ENCODE measurements at regions not wholly inside any gene's neighbourhood (a gene's known extent, or its start where the extent isn't known, plus 50 kb on each side); places are given as distances from the start of the nearest gene placed in this dataset.

- DNase-seq = no peak
- Mint-ChIP-seq H3K27ac (ENCODE audit: unreplicated experiment) (no peak overlapping the region), H3K27me3 (ENCODE audit: insufficient read depth, unreplicated experiment) (no peaks in the 10 kb centered on the region), H3K36me3 (ENCODE audit: insufficient read depth, unreplicated experiment) (no peaks in the 10 kb centered on the region), H3K4me1 (ENCODE audit: low read depth, unreplicated experiment) (no peaks in the 10 kb centered on the region), H3K4me3 (ENCODE audit: unreplicated experiment) (no peak overlapping the region), H3K9me3 (ENCODE audit: unreplicated experiment) (no peaks in the 10 kb centered on the region)
- ChIA-PET POLR2A (no interaction called here), CTCF (no interaction called here)
- intact Hi-C loops (cut with micrococcal nuclease; ENCODE audit: unreplicated experiment) = no loop called here
- H3K9me3 ChIP-seq = no peaks in the 10 kb centered on the region
- H3K4me3 ChIP-seq (ENCODE audit: low read depth, low read length) = no peak overlapping the region
- no peaks in the 10 kb centered on the region for H3K4me1 ChIP-seq
- no peaks in the 10 kb centered on the region for H3K36me3 ChIP-seq (ENCODE audit: control insufficient read depth, insufficient read depth, low read length)
- BruUV-seq (replicated peaks) = no TSS peak
- no peak for TF ChIP-seq CTCF (IDR thresholded peaks at IDR 0.05; ENCODE audit: insufficient read depth in 1 of 2, low read depth in 1 of 2, low read length in 1 of 2, severe bottlenecking in 1 of 2, unreplicated experiment in 1 of 2)
- no peaks in the 10 kb centered on the region for H3K27me3 ChIP-seq (replicated peaks; ENCODE audit: control insufficient read depth, insufficient read depth, low read length)
Observed at GRCh38 chr6:133764754-133765208, 124.1 kb upstream of the TCF21 start.

GRCh38 chr6:133767357-133767970 lies 121.4 kb upstream of the TCF21 start:
- H3K4me1 Mint-ChIP-seq (ENCODE audit: low read depth, unreplicated experiment) = no peaks in the 10 kb centered on the region
- H3K4me3 Mint-ChIP-seq (ENCODE audit: unreplicated experiment) = no peak overlapping the region

GRCh38 chr6:133768656-133769295 lies 120.1 kb upstream of the TCF21 start:
- no peaks in the 10 kb centered on the region for H3K4me1 ChIP-seq
- intact Hi-C loops (cut with micrococcal nuclease; ENCODE audit: unreplicated experiment) = no loop called here
- no peak for TF ChIP-seq CTCF (IDR thresholded peaks at IDR 0.05; ENCODE audit: insufficient read depth in 1 of 2, low read depth in 1 of 2, low read length in 1 of 2, severe bottlenecking in 1 of 2, unreplicated experiment in 1 of 2)
- peaks cover 7% of the 10 kb centered on the region for H3K27me3 Mint-ChIP-seq (ENCODE audit: insufficient read depth, unreplicated experiment)
- no peak overlapping the region for H3K27ac Mint-ChIP-seq (ENCODE audit: unreplicated experiment)
- CTCF ChIA-PET = no interaction called here
- no TSS peak for BruUV-seq (replicated peaks)
- H3K9me3 Mint-ChIP-seq (ENCODE audit: unreplicated experiment) = no peaks in the 10 kb centered on the region
- no peaks in the 10 kb centered on the region for H3K36me3 ChIP-seq (ENCODE audit: control insufficient read depth, insufficient read depth, low read length)
- no peaks in the 10 kb centered on the region for H3K4me1 Mint-ChIP-seq (ENCODE audit: low read depth, unreplicated experiment)
- no peaks in the 10 kb centered on the region for H3K9me3 ChIP-seq
- DNase-seq = no peak
- H3K4me3 ChIP-seq (ENCODE audit: low read depth, low read length) = no peak overlapping the region
- H3K4me3 Mint-ChIP-seq (ENCODE audit: unreplicated experiment) = no peak overlapping the region
- H3K36me3 Mint-ChIP-seq (ENCODE audit: insufficient read depth, unreplicated experiment) = no peaks in the 10 kb centered on the region
- POLR2A ChIA-PET = no interaction called here
- H3K27me3 ChIP-seq (replicated peaks; ENCODE audit: control insufficient read depth, insufficient read depth, low read length) = no peaks in the 10 kb centered on the region

More at GRCh38 chr6:133767357-133767970, 121.4 kb upstream of the TCF21 start:
- Histone ChIP-seq H3K4me3 (ENCODE audit: low read depth, low read length) (no peak overlapping the region), H3K36me3 (ENCODE audit: control insufficient read depth, insufficient read depth, low read length) (no peaks in the 10 kb centered on the region), H3K27me3 (replicated peaks; ENCODE audit: control insufficient read depth, insufficient read depth, low read length) (no peaks in the 10 kb centered on the region), H3K9me3 (no peaks in the 10 kb centered on the region), H3K4me1 (no peaks in the 10 kb centered on the region)
- POLR2A ChIA-PET = no interaction called here
- no peak overlapping the region for H3K27ac Mint-ChIP-seq (ENCODE audit: unreplicated experiment)
- H3K36me3 Mint-ChIP-seq (ENCODE audit: insufficient read depth, unreplicated experiment) = no peaks in the 10 kb centered on the region
- TF ChIP-seq CTCF (IDR thresholded peaks at IDR 0.05; ENCODE audit: insufficient read depth in 1 of 2, low read depth in 1 of 2, low read length in 1 of 2, severe bottlenecking in 1 of 2, unreplicated experiment in 1 of 2) = no peak
- H3K9me3 Mint-ChIP-seq (ENCODE audit: unreplicated experiment) = no peaks in the 10 kb centered on the region
- DNase-seq = no peak
- H3K27me3 Mint-ChIP-seq (ENCODE audit: insufficient read depth, unreplicated experiment) = peaks cover 7% of the 10 kb centered on the region
- intact Hi-C loops (cut with micrococcal nuclease; ENCODE audit: unreplicated experiment) = no loop called here
- BruUV-seq (replicated peaks) = no TSS peak
- CTCF ChIA-PET = no interaction called here

Data from Caco-2 (cell line).